ENCODE measurements at regions not wholly inside any gene's neighbourhood (a gene's known extent, or its start where the extent isn't known, plus 50 kb on each side); places are given as distances from the start of the nearest gene placed in this dataset.

DNA sequence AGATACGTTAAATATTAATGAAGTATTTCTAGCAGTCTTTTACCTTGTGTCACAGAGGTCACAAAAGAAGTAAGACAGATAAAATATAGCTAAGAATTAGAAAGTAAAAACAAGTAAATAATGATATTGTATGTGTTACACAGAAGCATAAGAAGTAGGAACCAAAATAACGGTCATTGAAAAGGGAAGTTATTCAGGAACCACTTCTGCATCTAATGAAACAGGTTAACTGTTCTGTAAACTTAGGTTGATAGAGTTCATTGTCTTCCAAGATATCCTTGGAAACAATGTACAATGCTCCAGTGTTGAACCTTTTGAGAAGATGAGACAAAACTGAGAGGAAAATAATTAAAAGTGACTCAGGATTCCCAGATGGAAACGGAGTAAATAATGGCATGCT is 57.1 kb upstream of the CD302 start:
- DNase-seq (no peak), ATAC-seq (no peak)
- Histone ChIP-seq H3K36me3 (peaks cover 0 to 27% (median 0%) of the 10 kb centered on the region in 9 donors), H3K27ac (no peak overlapping the region), H3K27me3 (no peaks in the 10 kb centered on the region), H3K4me3 (no peak overlapping the region), H3K9me3 (no peaks in the 10 kb centered on the region), H3K4me1 (peaks cover 0 to 16% (median 0%) of the 10 kb centered on the region in 9 donors)
- TF ChIP-seq, protein P1, sequence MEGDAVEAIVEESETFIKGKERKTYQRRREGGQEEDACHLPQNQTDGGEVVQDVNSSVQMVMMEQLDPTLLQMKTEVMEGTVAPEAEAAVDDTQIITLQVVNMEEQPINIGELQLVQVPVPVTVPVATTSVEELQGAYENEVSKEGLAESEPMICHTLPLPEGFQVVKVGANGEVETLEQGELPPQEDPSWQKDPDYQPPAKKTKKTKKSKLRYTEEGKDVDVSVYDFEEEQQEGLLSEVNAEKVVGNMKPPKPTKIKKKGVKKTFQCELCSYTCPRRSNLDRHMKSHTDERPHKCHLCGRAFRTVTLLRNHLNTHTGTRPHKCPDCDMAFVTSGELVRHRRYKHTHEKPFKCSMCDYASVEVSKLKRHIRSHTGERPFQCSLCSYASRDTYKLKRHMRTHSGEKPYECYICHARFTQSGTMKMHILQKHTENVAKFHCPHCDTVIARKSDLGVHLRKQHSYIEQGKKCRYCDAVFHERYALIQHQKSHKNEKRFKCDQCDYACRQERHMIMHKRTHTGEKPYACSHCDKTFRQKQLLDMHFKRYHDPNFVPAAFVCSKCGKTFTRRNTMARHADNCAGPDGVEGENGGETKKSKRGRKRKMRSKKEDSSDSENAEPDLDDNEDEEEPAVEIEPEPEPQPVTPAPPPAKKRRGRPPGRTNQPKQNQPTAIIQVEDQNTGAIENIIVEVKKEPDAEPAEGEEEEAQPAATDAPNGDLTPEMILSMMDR (IDR thresholded peaks at IDR 0.05) = no peak
- intact Hi-C loops (cut with DNase I) = no loop called here
- WGBS, 2 donors = 78 to 82% methylated on average over 3 of the region's 3 CpGs

DNA sequence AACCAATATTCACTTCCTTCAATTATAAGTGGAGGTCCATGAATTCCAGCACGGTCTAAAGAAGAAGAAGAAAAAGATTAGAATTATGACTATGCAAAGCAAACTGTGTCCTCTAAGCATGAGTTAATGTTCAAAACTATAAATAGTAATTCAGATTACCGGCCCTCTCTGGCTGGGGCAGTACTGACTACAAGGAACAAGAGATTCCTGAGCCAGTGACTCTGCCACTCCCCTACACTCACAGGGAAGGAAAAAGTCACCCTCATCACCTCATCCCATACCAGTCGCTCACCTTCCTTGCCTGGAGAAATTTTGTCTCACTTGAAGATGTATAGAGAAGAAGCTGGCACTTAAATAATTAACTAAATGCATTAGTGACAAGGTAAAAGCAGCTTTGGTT is 56.5 kb upstream of the CD302 start:
- Histone ChIP-seq H3K9me3 (no peaks in the 10 kb centered on the region), H3K27me3 (no peaks in the 10 kb centered on the region), H3K36me3 (peaks cover 0 to 31% (median 0%) of the 10 kb centered on the region in 9 donors), H3K27ac (no peak overlapping the region), H3K4me1 (peaks cover 0 to 16% (median 0%) of the 10 kb centered on the region in 9 donors), H3K4me3 (no peak overlapping the region)
- DNase-seq = peak in 1 of 2 donors; percentile 8
- TF ChIP-seq, protein P1 (IDR thresholded peaks at IDR 0.05) = no peak
- intact Hi-C loops (cut with DNase I) = no loop called here
- WGBS, 2 donors = 43 to 48% methylated on average over 3 of the region's 3 CpGs
- ATAC-seq = peak in 7 of 8 donors; percentile 61 to 89 (median 85)

DNA sequence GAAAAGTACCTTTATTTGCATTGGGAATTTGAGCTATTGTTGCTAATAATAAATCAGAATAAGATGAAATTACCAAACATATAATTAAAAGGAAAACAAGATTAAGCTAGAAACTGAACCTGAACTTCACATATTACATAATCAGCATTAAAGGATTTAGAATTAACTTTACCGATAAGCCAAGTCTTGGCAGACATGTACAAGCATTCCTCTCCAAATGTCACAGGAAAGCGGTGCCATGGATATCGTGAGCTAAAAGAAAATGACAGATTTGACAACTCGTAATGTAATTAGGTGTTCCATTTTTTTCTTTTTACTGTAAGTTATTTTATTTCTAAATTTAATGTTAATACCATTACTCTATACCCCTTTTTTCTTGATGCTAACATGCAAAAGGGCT is 55.1 kb upstream of the CD302 start:
- no peak for DNase-seq
- H3K27ac ChIP-seq = no peak overlapping the region
- H3K27me3 ChIP-seq = no peaks in the 10 kb centered on the region
- peaks cover 0 to 16% (median 0%) of the 10 kb centered on the region in 9 donors for H3K4me1 ChIP-seq
- no peaks in the 10 kb centered on the region for H3K9me3 ChIP-seq
- H3K4me3 ChIP-seq = no peak overlapping the region
- peaks cover 0 to 31% (median 0%) of the 10 kb centered on the region in 9 donors for H3K36me3 ChIP-seq
- ATAC-seq = no peak
- WGBS, 2 donors = 46 to 67% methylated on average over 4 of the region's 4 CpGs
- intact Hi-C loops (cut with DNase I) = no loop called here
- TF ChIP-seq, protein P1 (IDR thresholded peaks at IDR 0.05) = no peak

DNA sequence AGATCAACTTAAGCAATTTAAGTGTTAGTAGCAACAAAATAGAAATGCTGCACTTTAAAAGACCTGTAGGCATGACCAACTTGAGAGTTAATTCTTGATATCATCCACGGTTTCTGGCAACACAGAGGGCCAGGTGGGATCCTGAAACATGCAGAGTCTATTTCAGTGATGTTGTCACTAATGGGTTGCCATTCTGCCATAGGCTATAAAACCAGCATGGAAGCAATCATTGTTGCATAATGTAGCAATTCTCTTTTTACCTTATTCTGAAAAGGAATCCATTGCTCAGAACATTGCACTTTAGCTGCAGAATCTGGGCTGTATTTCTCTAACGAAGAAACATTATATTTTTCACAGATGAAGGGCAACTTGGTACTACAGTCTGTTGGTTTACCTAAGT is 53.9 kb upstream of the CD302 start:
- 77 to 78% methylated on average over 2 of the region's 2 CpGs for WGBS, 2 donors
- peaks cover 0 to 16% (median 0%) of the 10 kb centered on the region in 9 donors for H3K4me1 ChIP-seq
- intact Hi-C loops (cut with DNase I) = no loop called here
- DNase-seq (no peak), ATAC-seq (no peak)
- no peak overlapping the region for H3K4me3 ChIP-seq
- peaks cover 0 to 31% (median 0%) of the 10 kb centered on the region in 9 donors for H3K36me3 ChIP-seq
- TF ChIP-seq, protein P1 (IDR thresholded peaks at IDR 0.05) = no peak
- H3K27ac ChIP-seq = no peak overlapping the region
- no peaks in the 10 kb centered on the region for H3K27me3 ChIP-seq
- H3K9me3 ChIP-seq = no peaks in the 10 kb centered on the region

Measured in heart right ventricle (tissue), 16 donors.